ENCODE measurements at regions not wholly inside any gene's neighbourhood (a gene's known extent, or its start where the extent isn't known, plus 50 kb on each side); places are given as distances from the start of the nearest gene placed in this dataset.

DNA sequence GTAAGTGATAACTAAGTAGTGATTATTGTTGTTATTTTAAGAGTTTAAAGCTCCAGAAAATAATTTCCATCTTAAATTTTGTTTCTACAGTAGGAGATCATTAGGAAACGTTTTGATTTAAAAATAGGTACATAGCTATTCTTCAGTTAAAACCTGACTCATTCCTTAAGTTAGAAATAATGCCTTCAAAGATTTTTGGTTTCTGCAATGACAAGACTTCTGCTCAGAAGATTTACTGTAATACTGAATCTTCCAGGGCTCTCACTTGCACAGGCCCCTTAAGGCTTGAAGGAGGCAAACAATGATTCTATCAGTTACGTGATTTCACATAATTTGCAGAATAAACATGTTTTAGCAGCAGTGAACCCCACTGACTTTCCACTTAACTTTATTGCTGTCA, 333.7 kb downstream of the RAD51AP2 start:
- in situ Hi-C loops (cut with HindIII; ENCODE audit: low sequenced_read_pairs): loop anchor here (5.0 kb wide), 1 partner anchor 37 kb away; no protein-coding TSS in a partner anchor
- no peak for DNase-seq (ENCODE audit: low read depth)
- TF ChIP-seq, protein P1, sequence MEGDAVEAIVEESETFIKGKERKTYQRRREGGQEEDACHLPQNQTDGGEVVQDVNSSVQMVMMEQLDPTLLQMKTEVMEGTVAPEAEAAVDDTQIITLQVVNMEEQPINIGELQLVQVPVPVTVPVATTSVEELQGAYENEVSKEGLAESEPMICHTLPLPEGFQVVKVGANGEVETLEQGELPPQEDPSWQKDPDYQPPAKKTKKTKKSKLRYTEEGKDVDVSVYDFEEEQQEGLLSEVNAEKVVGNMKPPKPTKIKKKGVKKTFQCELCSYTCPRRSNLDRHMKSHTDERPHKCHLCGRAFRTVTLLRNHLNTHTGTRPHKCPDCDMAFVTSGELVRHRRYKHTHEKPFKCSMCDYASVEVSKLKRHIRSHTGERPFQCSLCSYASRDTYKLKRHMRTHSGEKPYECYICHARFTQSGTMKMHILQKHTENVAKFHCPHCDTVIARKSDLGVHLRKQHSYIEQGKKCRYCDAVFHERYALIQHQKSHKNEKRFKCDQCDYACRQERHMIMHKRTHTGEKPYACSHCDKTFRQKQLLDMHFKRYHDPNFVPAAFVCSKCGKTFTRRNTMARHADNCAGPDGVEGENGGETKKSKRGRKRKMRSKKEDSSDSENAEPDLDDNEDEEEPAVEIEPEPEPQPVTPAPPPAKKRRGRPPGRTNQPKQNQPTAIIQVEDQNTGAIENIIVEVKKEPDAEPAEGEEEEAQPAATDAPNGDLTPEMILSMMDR (IDR thresholded peaks at IDR 0.05; ENCODE audit: low read depth, low read length, missing control alignments): no peak
- no peak overlapping the region for H3K4me3 ChIP-seq (ENCODE audit: low read depth, low read length)

DNA sequence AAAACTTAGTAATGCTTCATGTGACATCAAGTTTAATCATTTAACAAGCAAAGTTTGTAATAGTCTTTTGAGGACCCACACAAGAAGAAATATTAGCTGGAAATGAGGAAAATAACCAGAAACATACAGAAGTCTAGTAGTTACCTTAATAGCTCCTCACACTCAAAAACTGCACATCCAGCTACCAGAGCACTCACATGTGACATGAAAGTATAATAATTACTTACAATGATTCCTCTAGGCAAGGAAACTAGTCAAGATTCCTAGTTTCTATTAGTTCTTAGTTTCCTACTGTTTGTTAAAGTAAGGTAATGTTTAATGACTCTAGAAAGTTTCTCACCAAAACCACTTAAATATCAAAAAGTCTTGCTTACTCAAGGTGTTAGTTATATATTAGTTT, 335.8 kb downstream of the RAD51AP2 start:
- in situ Hi-C loops (cut with HindIII; ENCODE audit: low sequenced_read_pairs): loop anchor here (5.0 kb wide), 1 partner anchor 35 kb away; no protein-coding TSS in a partner anchor
- TF ChIP-seq, protein P1 (IDR thresholded peaks at IDR 0.05; ENCODE audit: low read depth, low read length, missing control alignments): no peak
- no peak for DNase-seq (ENCODE audit: low read depth)
- no peak overlapping the region for H3K4me3 ChIP-seq (ENCODE audit: low read depth, low read length)

DNA sequence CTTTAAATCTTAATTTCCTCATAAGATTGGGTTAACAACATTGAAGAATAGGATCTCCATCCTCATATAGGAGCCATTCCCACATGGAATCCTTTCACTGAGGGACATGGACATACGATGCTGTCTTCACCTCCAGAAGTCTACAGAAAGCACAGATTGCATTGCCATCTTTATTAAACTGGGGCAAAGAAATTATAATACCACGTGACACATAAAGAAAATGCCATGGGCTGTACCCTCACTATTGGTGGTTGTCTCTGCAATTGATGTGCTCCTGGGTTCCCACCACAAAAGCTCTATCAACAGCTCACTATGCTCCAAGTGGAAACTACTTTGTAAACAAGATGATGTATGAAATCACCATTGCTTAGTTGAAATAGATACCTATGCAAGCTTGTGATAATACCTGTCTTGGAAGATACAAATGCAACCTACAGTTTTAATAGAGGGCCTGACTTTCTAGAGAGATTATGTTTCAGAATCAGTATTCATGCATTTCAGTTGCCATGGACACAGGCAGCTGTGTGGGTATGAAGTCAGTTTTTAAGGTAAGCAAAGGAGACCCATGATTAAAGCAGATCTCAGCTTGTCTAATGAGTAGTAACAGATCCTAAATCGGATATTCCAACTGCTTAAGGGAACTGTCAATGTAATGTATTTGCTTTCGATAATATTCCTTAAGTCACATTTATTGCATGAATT, 337.0 kb downstream of the RAD51AP2 start:
- H3K4me3 ChIP-seq (ENCODE audit: low read depth, low read length): no peak overlapping the region
- TF ChIP-seq, protein P1 (IDR thresholded peaks at IDR 0.05; ENCODE audit: low read depth, low read length, missing control alignments): no peak
- in situ Hi-C loops (cut with HindIII; ENCODE audit: low sequenced_read_pairs): loop anchor here (5.0 kb wide), 1 partner anchor 34 kb away; no protein-coding TSS in a partner anchor
- no peak for DNase-seq (ENCODE audit: low read depth)

DNA sequence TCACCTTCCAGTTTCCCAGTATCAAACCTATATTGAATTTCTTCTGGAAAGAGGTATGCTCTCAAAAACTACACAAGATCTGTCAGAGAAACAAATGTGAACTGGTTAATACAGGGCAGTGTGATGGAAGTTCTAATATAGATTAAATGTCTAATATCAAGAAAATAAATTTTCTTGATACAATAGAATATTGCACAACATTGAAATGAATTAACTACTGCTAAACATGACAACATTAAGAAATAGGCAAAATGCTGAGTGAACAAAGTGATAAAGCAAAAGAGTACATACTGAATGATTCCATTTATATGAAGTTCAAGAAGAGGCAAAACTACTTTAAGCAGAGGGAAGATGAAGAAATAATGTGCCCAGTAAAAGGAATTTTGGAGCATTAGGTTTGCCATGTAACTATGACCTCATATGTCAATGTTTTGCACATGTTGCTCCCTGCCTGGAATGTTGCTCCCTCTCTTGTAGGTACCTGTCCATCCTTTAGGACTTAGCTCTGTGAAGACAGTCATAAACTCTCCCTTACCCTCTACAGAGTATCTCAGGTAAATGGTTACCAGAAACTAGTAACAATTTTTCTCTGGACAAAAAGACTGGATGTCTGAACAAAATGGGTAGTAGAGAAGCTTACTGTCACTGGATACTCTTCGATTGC, 339.0 kb downstream of the RAD51AP2 start:
- TF ChIP-seq, protein P1 (IDR thresholded peaks at IDR 0.05; ENCODE audit: low read depth, low read length, missing control alignments): no peak
- DNase-seq (ENCODE audit: low read depth): no peak
- H3K4me3 ChIP-seq (ENCODE audit: low read depth, low read length): no peak overlapping the region
- in situ Hi-C loops (cut with HindIII; ENCODE audit: low sequenced_read_pairs): no loop called here

DNA sequence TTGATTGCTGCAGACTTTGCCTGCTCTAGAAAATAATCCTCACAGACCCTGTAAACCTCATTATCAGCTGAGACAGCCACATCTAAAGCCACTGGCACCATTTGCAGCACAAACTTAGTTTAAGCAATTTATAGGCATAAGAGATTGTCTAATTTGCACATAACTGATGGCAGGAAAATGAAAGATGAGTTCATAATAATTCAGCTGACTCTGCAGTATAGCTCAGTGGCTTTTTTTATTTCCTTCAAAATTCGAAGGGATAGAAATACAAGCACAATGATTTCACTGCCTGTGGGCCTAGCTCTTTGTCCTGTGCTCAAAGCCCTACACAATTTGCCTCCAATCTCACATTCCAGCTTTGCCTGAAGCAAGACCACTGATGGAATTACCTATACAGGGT, 341.2 kb downstream of the RAD51AP2 start:
- TF ChIP-seq, protein P1 (IDR thresholded peaks at IDR 0.05; ENCODE audit: low read depth, low read length, missing control alignments): no peak
- H3K4me3 ChIP-seq (ENCODE audit: low read depth, low read length): no peak overlapping the region
- in situ Hi-C loops (cut with HindIII; ENCODE audit: low sequenced_read_pairs): no loop called here
- DNase-seq (ENCODE audit: low read depth): no peak

DNA sequence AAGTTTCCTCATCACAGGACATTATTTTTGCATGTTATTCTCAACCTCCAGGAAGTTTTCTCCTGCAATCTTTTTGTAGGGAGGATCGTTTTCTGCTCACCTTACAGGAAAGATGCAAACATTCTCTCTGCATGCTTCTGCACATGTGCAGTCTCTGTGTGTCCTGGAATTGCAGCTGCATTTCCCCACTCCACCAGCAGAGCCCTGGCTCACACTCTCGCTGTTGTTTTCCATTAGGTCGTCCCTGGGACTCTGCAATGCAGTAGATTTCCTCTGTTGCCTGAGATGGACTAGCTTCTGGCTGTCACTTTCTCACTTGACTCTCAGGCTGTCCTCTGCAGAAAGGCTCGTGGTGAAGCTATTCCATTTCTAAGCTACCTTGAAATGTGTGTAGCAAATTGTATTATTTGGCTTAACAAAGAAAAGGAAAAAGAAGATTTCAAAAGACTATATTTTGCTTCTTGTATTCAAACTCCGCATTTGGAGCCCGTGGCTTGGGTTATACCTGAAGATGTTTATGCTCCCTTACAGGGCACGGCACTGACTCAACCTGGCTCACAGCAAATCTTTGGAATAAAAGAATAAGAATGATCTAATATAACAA, 346.7 kb downstream of the RAD51AP2 start:
- peak; percentile 5 for DNase-seq (ENCODE audit: low read depth)
- no peak overlapping the region for H3K4me3 ChIP-seq (ENCODE audit: low read depth, low read length)
- in situ Hi-C loops (cut with HindIII; ENCODE audit: low sequenced_read_pairs): no loop called here
- TF ChIP-seq, protein P1 (IDR thresholded peaks at IDR 0.05; ENCODE audit: low read depth, low read length, missing control alignments): peak; percentile 91
